H9 (cell line): ENCODE measurements at regions not wholly inside any gene's neighbourhood (a gene's known extent, or its start where the extent isn't known, plus 50 kb on each side); places are given as distances from the start of the nearest gene placed in this dataset.

Experiments used
- DNase-seq: peaks from one replicate; pipeline ENCODE4 v3.0.0-alpha.2; 2017
- H2AFZ ChIP-seq: one replicate; pipeline ENCODE4 v1.6.1; 2013; ENCODE audit warnings: mild to moderate bottlenecking, low read length, control low read depth, moderate library complexity
- H2AK5ac ChIP-seq: 2 replicates; pipeline ENCODE4 v1.6.1; 2013; ENCODE audit warnings: low read length, control low read depth, mixed read lengths; ENCODE audit not compliant: insufficient read length
- H2BK120ac ChIP-seq: one replicate; pipeline ENCODE4 v1.6.1; 2013; ENCODE audit warnings: low read depth, mild to moderate bottlenecking, low read length, control low read depth, inconsistent platforms; ENCODE audit not compliant: poor library complexity, severe bottlenecking
- H2BK12ac ChIP-seq: 2 replicates; pipeline ENCODE4 v1.6.1; 2013; ENCODE audit warnings: low read length, control low read depth, mixed read lengths, low read depth; ENCODE audit not compliant: insufficient read length
- H2BK15ac ChIP-seq: 2 replicates; pipeline ENCODE4 v1.6.1; 2013; ENCODE audit warnings: low read depth, low read length, control low read depth
- H2BK20ac ChIP-seq: one replicate; pipeline ENCODE4 v1.6.1; 2013; ENCODE audit warnings: low read depth, mild to moderate bottlenecking, low read length, control low read depth, inconsistent platforms; ENCODE audit not compliant: poor library complexity, severe bottlenecking
- H2BK5ac ChIP-seq: 2 replicates; pipeline ENCODE4 v1.6.1; 2013; ENCODE audit warnings: low read length, control low read depth, mixed read lengths; ENCODE audit not compliant: insufficient read length
- H3K14ac ChIP-seq: 2 replicates; pipeline ENCODE4 v1.6.1; 2013; ENCODE audit warnings: low read length, control low read depth; ENCODE audit not compliant: insufficient read depth
- H3K18ac ChIP-seq: 2 replicates; pipeline ENCODE4 v1.6.1; 2013; ENCODE audit warnings: low read depth, mild to moderate bottlenecking, mixed read lengths, low read length, control low read depth; ENCODE audit not compliant: insufficient read length
- H3K23ac ChIP-seq: 2 replicates; pipeline ENCODE4 v1.6.1; 2013; ENCODE audit warnings: low read length, control low read depth, mixed read lengths, low read depth; ENCODE audit not compliant: insufficient read length
- H3K23me2 ChIP-seq: 2 replicates; pipeline ENCODE4 v1.6.1; 2013; ENCODE audit warnings: low read depth, mild to moderate bottlenecking, mixed read lengths, low read length, control low read depth; ENCODE audit not compliant: insufficient read length, poor library complexity, severe bottlenecking
- H3K27ac ChIP-seq: 2 replicates; pipeline ENCODE4 v1.5.1; 2013; ENCODE audit warnings: low read length, control low read depth, mixed read lengths, low read depth; ENCODE audit not compliant: insufficient read length
- H3K27me3 ChIP-seq: 2 replicates; pipeline ENCODE4 v1.6.1; 2013; ENCODE audit warnings: low read length, control low read depth, inconsistent platforms; ENCODE audit not compliant: insufficient read depth
- H3K4ac ChIP-seq: 2 replicates; pipeline ENCODE4 v1.6.1; 2013; ENCODE audit warnings: low read depth, mild to moderate bottlenecking, control low read depth, inconsistent platforms, low read length, moderate library complexity
- H3K4me1 ChIP-seq: 2 replicates; pipeline ENCODE4 v1.6.1; 2013; ENCODE audit warnings: low read length, control low read depth, inconsistent platforms; ENCODE audit not compliant: insufficient read depth
- H3K4me2 ChIP-seq: 2 replicates; pipeline ENCODE4 v1.6.1; 2013; ENCODE audit warnings: low read length, control low read depth, mixed read lengths; ENCODE audit not compliant: insufficient read length, insufficient read depth
- H3K56ac ChIP-seq: 2 replicates; pipeline ENCODE4 v1.6.1; 2013; ENCODE audit warnings: low read depth, mild to moderate bottlenecking, mixed read lengths, low read length, control low read depth; ENCODE audit not compliant: insufficient read length
- H3K79me1 ChIP-seq: 2 replicates; pipeline ENCODE4 v1.6.1; 2013; ENCODE audit warnings: low read depth, mild to moderate bottlenecking, moderate library complexity, low read length, control low read depth, inconsistent platforms; ENCODE audit not compliant: insufficient read depth, poor library complexity, severe bottlenecking
- H3K79me2 ChIP-seq: 2 replicates; pipeline ENCODE4 v1.6.1; 2013; ENCODE audit warnings: low read length, control low read depth, inconsistent platforms; ENCODE audit not compliant: insufficient read depth
- H3K9ac ChIP-seq: 2 replicates; pipeline ENCODE4 v1.6.1; 2013; ENCODE audit warnings: low read length, control low read depth, mixed read lengths; ENCODE audit not compliant: insufficient read length; ENCODE audit errors: extremely low read depth
- H3K9me3 ChIP-seq: one replicate; pipeline ENCODE4 v1.6.1; 2013; ENCODE audit warnings: low read depth, low read length, inconsistent platforms; ENCODE audit not compliant: control insufficient read depth
- H3T11ph ChIP-seq: one replicate; pipeline ENCODE4 v1.6.1; 2013; ENCODE audit warnings: mild to moderate bottlenecking, low read length, control low read depth, inconsistent platforms
- H4K20me1 ChIP-seq: one replicate; pipeline ENCODE4 v1.6.1; 2013; ENCODE audit not compliant: control insufficient read depth, insufficient read length, insufficient read depth
- H4K5ac ChIP-seq: 2 replicates; pipeline ENCODE4 v1.6.1; 2013; ENCODE audit warnings: low read depth, mild to moderate bottlenecking, mixed read lengths, low read length, control low read depth; ENCODE audit not compliant: insufficient read length
- H4K8ac ChIP-seq: replicated peaks from 2 replicates; pipeline ENCODE4 v1.6.1; 2013; ENCODE audit warnings: low read length, control low read depth, mixed read lengths, low read depth; ENCODE audit not compliant: insufficient read length
- H4K91ac ChIP-seq: 2 replicates; pipeline ENCODE4 v1.6.1; 2013; ENCODE audit warnings: low read depth, mild to moderate bottlenecking, moderate library complexity, mixed read lengths, low read length, control low read depth; ENCODE audit not compliant: insufficient read length
- H3K27ac Mint-ChIP-seq, 3 experiments: 2 replicates in 2 of 3; 3 replicates in 1 of 3; pipeline ENCODE4 v1.8.0; 2020 to 2021; ENCODE audit warnings: mixed read lengths in 3 of 3, mild to moderate bottlenecking in 1 of 3, moderate library complexity in 1 of 3
- H3K27me3 Mint-ChIP-seq: 2 replicates; pipeline ENCODE4 v1.8.0; 2021; ENCODE audit warnings: low read depth, mild to moderate bottlenecking, moderate library complexity, mixed read lengths
- H3K36me3 Mint-ChIP-seq, 3 experiments: 2 replicates in 2 of 3; 3 replicates in 1 of 3; pipeline ENCODE4 v1.8.0; 2020 to 2021; ENCODE audit warnings: low read depth in 3 of 3, mixed read lengths in 3 of 3; ENCODE audit not compliant: insufficient read depth in 1 of 3
- H3K4me1 Mint-ChIP-seq, 2 experiments: 2 replicates each; pipeline ENCODE4 v1.8.0; 2020; ENCODE audit warnings: mixed read lengths in 2 of 2
- H3K4me3 Mint-ChIP-seq, 2 experiments: 2 replicates in 1 of 2; 3 replicates in 1 of 2; pipeline ENCODE4 v1.8.0; 2020 to 2021; ENCODE audit warnings: mild to moderate bottlenecking in 2 of 2, mixed read lengths in 2 of 2, moderate library complexity in 1 of 2
- H3K9me3 Mint-ChIP-seq, 2 experiments: 2 replicates in 1 of 2; 3 replicates in 1 of 2; pipeline ENCODE4 v1.8.0; 2020; ENCODE audit warnings: mild to moderate bottlenecking in 2 of 2, mixed read lengths in 2 of 2, moderate library complexity in 1 of 2
- CTCF ChIP-seq: fragments of 200-600 bp; sonication (generic); conservative IDR thresholded peaks from 3 replicates; pipeline ENCODE4 v1.8.0; 2021; ENCODE audit warnings: antibody characterized with exemption, mild to moderate bottlenecking
- WGBS: extraction: QIAGEN DNeasy Blood & Tissue Kit; methylation state at CpG from one replicate; pipeline ENCODE4 v1.1.7; 2013; ENCODE audit warnings: missing lambda C conversion rate, low lambda C conversion rate, mixed read lengths; ENCODE audit not compliant: insufficient read length; ENCODE audit errors: extremely low coverage; 5-methylcytosine and 5-hydroxymethylcytosine counted together

- Histone ChIP-seq H3K56ac (no peak overlapping the region), H3K27me3 (no peaks in the 10 kb centered on the region), H3K4me2 (no peak overlapping the region), H3K79me2 (no peaks in the 10 kb centered on the region), H3K18ac (no peak overlapping the region), H2BK20ac (no peak overlapping the region), H3K23ac (no peak overlapping the region), H3K9me3 (no peaks in the 10 kb centered on the region), H3K9ac (no peak overlapping the region), H4K5ac (no peak overlapping the region), H3T11ph (no peak overlapping the region), H2AFZ (no peak overlapping the region), H3K23me2 (no peaks in the 10 kb centered on the region), H2BK5ac (no peak overlapping the region), H4K91ac (no peak overlapping the region), H2AK5ac (no peak overlapping the region), H2BK15ac (no peak overlapping the region), H2BK12ac (no peak overlapping the region), H3K27ac (no peak overlapping the region), H4K20me1 (no peaks in the 10 kb centered on the region), H4K8ac (no peak overlapping the region), H3K4ac (no peak overlapping the region), H3K79me1 (no peaks in the 10 kb centered on the region), H2BK120ac (no peak overlapping the region), H3K4me1 (no peaks in the 10 kb centered on the region), H3K14ac (no peak overlapping the region)
- Mint-ChIP-seq H3K4me1 (peaks cover 6 to 22% of the 10 kb centered on the region in 2 experiments), H3K4me3 (no peak overlapping the region), H3K9me3 (peaks cover 67 to 73% of the 10 kb centered on the region in 2 experiments), H3K36me3 (peaks cover 0 to 3% (median 2%) of the 10 kb centered on the region in 3 experiments; a peak in 1 of 7 replicates), H3K27me3 (peaks cover 10% of the 10 kb centered on the region; the same call in 1 of the 2 replicates), H3K27ac (no peak overlapping the region)
- DNase-seq: no peak
- no peak for TF ChIP-seq CTCF
- no CpG with 5 or more reads among the region's 1 CpG for WGBS
Measured at GRCh38 chrX:69038816-69039215, 126.4 kb downstream of the PJA1 start.
